Body of pancreas (tissue), 4 donors: ENCODE measurements at regions not wholly inside any gene's neighbourhood (a gene's known extent, or its start where the extent isn't known, plus 50 kb on each side); places are given as distances from the start of the nearest gene placed in this dataset.

Experiments
- CTCF ChIP-seq, 7 experiments: fragments of 450-650 bp in 4 of 7; fragments of 200-600 bp in 3 of 7; sonication (generic) in 3 of 7; IDR thresholded peaks; one replicate each; pipeline ENCODE4 v1.5.1; 2016 to 2019; ENCODE audit warnings: antibody characterized with exemption in 7 of 7
- POLR2A ChIP-seq, 3 donors: fragments of 450-650 bp; IDR thresholded peaks; one replicate each; pipeline ENCODE4 v1.6.1; 2016; ENCODE audit warnings: antibody characterized with exemption in 3 of 3, mild to moderate bottlenecking in 2 of 3

- TF ChIP-seq CTCF (IDR thresholded peaks at IDR 0.05) (no peak), POLR2A (IDR thresholded peaks at IDR 0.05) (no peak)
Measured at GRCh38 chr6:82437701-82438100, 74.1 kb downstream of the TPBG start.
